ENCODE measurements at regions not wholly inside any gene's neighbourhood (a gene's known extent, or its start where the extent isn't known, plus 50 kb on each side); places are given as distances from the start of the nearest gene placed in this dataset.

- no peaks in the 10 kb centered on the region for H3K36me3 Mint-ChIP-seq
- TF ChIP-seq TCF7 (CRISPR knock-in tag; IDR thresholded peaks at IDR 0.05; ENCODE audit: low read depth) (no peak), JAZF1 (CRISPR knock-in tag; IDR thresholded peaks at IDR 0.05) (no peak), NFE2L1 (CRISPR knock-in tag; IDR thresholded peaks at IDR 0.05) (no peak), GTF2I (CRISPR knock-in tag; conservative IDR thresholded peaks at IDR 0.05) (no peak), TP53 (CRISPR knock-in tag; IDR thresholded peaks at IDR 0.05) (no peak), ZNF423 (CRISPR knock-in tag; IDR thresholded peaks at IDR 0.05) (no peak), AFF4 (CRISPR knock-in tag; IDR thresholded peaks at IDR 0.05; ENCODE audit: borderline replicate concordance) (no peak), ZNF416 (CRISPR knock-in tag; IDR thresholded peaks at IDR 0.05) (no peak), NR1H2 (CRISPR knock-in tag; IDR thresholded peaks at IDR 0.05) (no peak), HMGA2 (CRISPR knock-in tag; IDR thresholded peaks at IDR 0.05) (no peak), ZNF512 (CRISPR knock-in tag; IDR thresholded peaks at IDR 0.05; ENCODE audit: borderline replicate concordance) (no peak), NR2C2 (CRISPR knock-in tag; IDR thresholded peaks at IDR 0.05) (no peak), ZNF317 (CRISPR knock-in tag; IDR thresholded peaks at IDR 0.05; ENCODE audit: borderline replicate concordance, low read depth) (no peak), IRF2 (CRISPR knock-in tag; IDR thresholded peaks at IDR 0.05; ENCODE audit: borderline replicate concordance, low read depth) (no peak), ELF4 (CRISPR knock-in tag; IDR thresholded peaks at IDR 0.05; ENCODE audit: low read depth) (no peak), MLX (CRISPR knock-in tag; IDR thresholded peaks at IDR 0.05) (no peak)
- TF ChIP-seq, protein P1, sequence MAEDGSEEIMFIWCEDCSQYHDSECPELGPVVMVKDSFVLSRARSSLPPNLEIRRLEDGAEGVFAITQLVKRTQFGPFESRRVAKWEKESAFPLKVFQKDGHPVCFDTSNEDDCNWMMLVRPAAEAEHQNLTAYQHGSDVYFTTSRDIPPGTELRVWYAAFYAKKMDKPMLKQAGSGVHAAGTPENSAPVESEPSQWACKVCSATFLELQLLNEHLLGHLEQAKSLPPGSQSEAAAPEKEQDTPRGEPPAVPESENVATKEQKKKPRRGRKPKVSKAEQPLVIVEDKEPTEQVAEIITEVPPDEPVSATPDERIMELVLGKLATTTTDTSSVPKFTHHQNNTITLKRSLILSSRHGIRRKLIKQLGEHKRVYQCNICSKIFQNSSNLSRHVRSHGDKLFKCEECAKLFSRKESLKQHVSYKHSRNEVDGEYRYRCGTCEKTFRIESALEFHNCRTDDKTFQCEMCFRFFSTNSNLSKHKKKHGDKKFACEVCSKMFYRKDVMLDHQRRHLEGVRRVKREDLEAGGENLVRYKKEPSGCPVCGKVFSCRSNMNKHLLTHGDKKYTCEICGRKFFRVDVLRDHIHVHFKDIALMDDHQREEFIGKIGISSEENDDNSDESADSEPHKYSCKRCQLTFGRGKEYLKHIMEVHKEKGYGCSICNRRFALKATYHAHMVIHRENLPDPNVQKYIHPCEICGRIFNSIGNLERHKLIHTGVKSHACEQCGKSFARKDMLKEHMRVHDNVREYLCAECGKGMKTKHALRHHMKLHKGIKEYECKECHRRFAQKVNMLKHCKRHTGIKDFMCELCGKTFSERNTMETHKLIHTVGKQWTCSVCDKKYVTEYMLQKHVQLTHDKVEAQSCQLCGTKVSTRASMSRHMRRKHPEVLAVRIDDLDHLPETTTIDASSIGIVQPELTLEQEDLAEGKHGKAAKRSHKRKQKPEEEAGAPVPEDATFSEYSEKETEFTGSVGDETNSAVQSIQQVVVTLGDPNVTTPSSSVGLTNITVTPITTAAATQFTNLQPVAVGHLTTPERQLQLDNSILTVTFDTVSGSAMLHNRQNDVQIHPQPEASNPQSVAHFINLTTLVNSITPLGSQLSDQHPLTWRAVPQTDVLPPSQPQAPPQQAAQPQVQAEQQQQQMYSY (CRISPR knock-in tag; IDR thresholded peaks at IDR 0.05), result no peak
- TF ChIP-seq, protein P2, sequence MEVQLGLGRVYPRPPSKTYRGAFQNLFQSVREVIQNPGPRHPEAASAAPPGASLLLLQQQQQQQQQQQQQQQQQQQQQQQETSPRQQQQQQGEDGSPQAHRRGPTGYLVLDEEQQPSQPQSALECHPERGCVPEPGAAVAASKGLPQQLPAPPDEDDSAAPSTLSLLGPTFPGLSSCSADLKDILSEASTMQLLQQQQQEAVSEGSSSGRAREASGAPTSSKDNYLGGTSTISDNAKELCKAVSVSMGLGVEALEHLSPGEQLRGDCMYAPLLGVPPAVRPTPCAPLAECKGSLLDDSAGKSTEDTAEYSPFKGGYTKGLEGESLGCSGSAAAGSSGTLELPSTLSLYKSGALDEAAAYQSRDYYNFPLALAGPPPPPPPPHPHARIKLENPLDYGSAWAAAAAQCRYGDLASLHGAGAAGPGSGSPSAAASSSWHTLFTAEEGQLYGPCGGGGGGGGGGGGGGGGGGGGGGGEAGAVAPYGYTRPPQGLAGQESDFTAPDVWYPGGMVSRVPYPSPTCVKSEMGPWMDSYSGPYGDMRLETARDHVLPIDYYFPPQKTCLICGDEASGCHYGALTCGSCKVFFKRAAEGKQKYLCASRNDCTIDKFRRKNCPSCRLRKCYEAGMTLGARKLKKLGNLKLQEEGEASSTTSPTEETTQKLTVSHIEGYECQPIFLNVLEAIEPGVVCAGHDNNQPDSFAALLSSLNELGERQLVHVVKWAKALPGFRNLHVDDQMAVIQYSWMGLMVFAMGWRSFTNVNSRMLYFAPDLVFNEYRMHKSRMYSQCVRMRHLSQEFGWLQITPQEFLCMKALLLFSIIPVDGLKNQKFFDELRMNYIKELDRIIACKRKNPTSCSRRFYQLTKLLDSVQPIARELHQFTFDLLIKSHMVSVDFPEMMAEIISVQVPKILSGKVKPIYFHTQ (CRISPR knock-in tag; IDR thresholded peaks at IDR 0.05), result no peak
- TF ChIP-seq, protein P3, sequence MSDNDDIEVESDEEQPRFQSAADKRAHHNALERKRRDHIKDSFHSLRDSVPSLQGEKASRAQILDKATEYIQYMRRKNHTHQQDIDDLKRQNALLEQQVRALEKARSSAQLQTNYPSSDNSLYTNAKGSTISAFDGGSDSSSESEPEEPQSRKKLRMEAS (CRISPR knock-in tag; IDR thresholded peaks at IDR 0.05), result no peak
- TF ChIP-seq, protein P4, sequence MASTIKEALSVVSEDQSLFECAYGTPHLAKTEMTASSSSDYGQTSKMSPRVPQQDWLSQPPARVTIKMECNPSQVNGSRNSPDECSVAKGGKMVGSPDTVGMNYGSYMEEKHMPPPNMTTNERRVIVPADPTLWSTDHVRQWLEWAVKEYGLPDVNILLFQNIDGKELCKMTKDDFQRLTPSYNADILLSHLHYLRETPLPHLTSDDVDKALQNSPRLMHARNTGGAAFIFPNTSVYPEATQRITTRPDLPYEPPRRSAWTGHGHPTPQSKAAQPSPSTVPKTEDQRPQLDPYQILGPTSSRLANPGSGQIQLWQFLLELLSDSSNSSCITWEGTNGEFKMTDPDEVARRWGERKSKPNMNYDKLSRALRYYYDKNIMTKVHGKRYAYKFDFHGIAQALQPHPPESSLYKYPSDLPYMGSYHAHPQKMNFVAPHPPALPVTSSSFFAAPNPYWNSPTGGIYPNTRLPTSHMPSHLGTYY (CRISPR knock-in tag; IDR thresholded peaks at IDR 0.05), result no peak
- DNase-seq (ENCODE audit: low spot score), result no peak
- H3K4me1 Mint-ChIP-seq, result peaks cover 7% of the 10 kb centered on the region
- ChIA-PET POLR2A (no interaction called here), CTCF (no interaction called here)
- no peak overlapping the region for H3K27ac Mint-ChIP-seq
- H3K27me3 Mint-ChIP-seq (ENCODE audit: low read depth), result no peaks in the 10 kb centered on the region
- H3K4me3 Mint-ChIP-seq, result no peak overlapping the region
- no peak for ATAC-seq
- H3K9me3 Mint-ChIP-seq, result peaks cover 16% of the 10 kb centered on the region
Observed at GRCh38 chr3:161689584-161690298, 193.1 kb downstream of the OTOL1 start.

Measured in WTC11 (cell line).